Testis (tissue), 2 donors: ENCODE measurements at regions not wholly inside any gene's neighbourhood (a gene's known extent, or its start where the extent isn't known, plus 50 kb on each side); places are given as distances from the start of the nearest gene placed in this dataset.

Experiments used
- CTCF ChIP-seq, 3 experiments: fragments of 450-650 bp in 2 of 3; fragments of 200-600 bp in 1 of 3; sonication (generic) in 1 of 3; IDR thresholded peaks; one replicate each; pipeline ENCODE4 v1.5.1; 2016 to 2019; ENCODE audit warnings: antibody characterized with exemption in 3 of 3, mild to moderate bottlenecking in 2 of 3, moderate library complexity in 1 of 3
- POLR2A ChIP-seq: fragments of 450-650 bp; IDR thresholded peaks from one replicate; pipeline ENCODE4 v1.6.1; 2017; ENCODE audit warnings: antibody characterized with exemption, mild to moderate bottlenecking, moderate library complexity

GRCh38 chr5:89954916-89955315 is 454.6 kb downstream of the CETN3 start:
- TF ChIP-seq CTCF (IDR thresholded peaks at IDR 0.05) (no peak), POLR2A (no peak)
